GM23248 (cell line): ENCODE measurements at regions not wholly inside any gene's neighbourhood (a gene's known extent, or its start where the extent isn't known, plus 50 kb on each side); places are given as distances from the start of the nearest gene placed in this dataset.

Experiments used
- DNase-seq: peaks from one replicate; pipeline ENCODE4 v3.0.0-alpha.2; 2015
- H2AFZ ChIP-seq: fragments of 200-600 bp; sonication (generic); 2 replicates; pipeline ENCODE4 v1.6.1; 2016; ENCODE audit warnings: antibody characterized with exemption
- H3F3A ChIP-seq: fragments of 200-600 bp; sonication (generic); 2 replicates; pipeline ENCODE4 v1.6.1; 2016; ENCODE audit warnings: mild to moderate bottlenecking, antibody characterized with exemption, mixed run types; ENCODE audit not compliant: insufficient read depth
- H3K27ac ChIP-seq: fragments of 200-600 bp; sonication (generic); 2 replicates; pipeline ENCODE4 v1.5.1; 2016; ENCODE audit warnings: mild to moderate bottlenecking
- H3K27me3 ChIP-seq: fragments of 200-600 bp; sonication (generic); replicated peaks from 2 replicates; pipeline ENCODE4 v1.6.1; 2016; ENCODE audit warnings: mild to moderate bottlenecking; ENCODE audit not compliant: insufficient read depth
- H3K36me3 ChIP-seq: fragments of 200-600 bp; sonication (generic); 2 replicates; pipeline ENCODE4 v1.6.1; 2016; ENCODE audit warnings: low read depth, mild to moderate bottlenecking
- H3K4me1 ChIP-seq: fragments of 200-600 bp; sonication (generic); 2 replicates; pipeline ENCODE4 v1.6.1; 2016; ENCODE audit warnings: mild to moderate bottlenecking; ENCODE audit not compliant: insufficient read depth
- H3K4me2 ChIP-seq: fragments of 200-600 bp; sonication (generic); one replicate; pipeline ENCODE4 v1.6.1; 2016; ENCODE audit warnings: mild to moderate bottlenecking; ENCODE audit not compliant: unreplicated experiment
- H3K4me3 ChIP-seq: fragments of 200-600 bp; sonication (generic); 2 replicates; pipeline ENCODE4 v1.5.1; 2016; ENCODE audit warnings: mild to moderate bottlenecking
- H3K79me2 ChIP-seq: fragments of 200-600 bp; sonication (generic); 2 replicates; pipeline ENCODE4 v1.6.1; 2016; ENCODE audit warnings: mild to moderate bottlenecking; ENCODE audit not compliant: insufficient read depth
- H3K9ac ChIP-seq: fragments of 200-600 bp; sonication (generic); 2 replicates; pipeline ENCODE4 v1.6.1; 2016; ENCODE audit warnings: mild to moderate bottlenecking
- H3K9me2 ChIP-seq: fragments of 200-600 bp; sonication (generic); 2 replicates; pipeline ENCODE4 v1.6.1; 2016; ENCODE audit warnings: mixed run types, mild to moderate bottlenecking, moderate library complexity; ENCODE audit not compliant: insufficient read depth
- H3K9me3 ChIP-seq: fragments of 200-600 bp; sonication (generic); one replicate; pipeline ENCODE4 v1.6.1; 2017; ENCODE audit warnings: low read depth
- H4K20me1 ChIP-seq: fragments of 200-600 bp; sonication (generic); 2 replicates; pipeline ENCODE4 v1.6.0; 2016; ENCODE audit not compliant: insufficient read depth
- EZH2 ChIP-seq: fragments of 200-600 bp; sonication (generic); IDR thresholded peaks from 2 replicates; pipeline ENCODE4 v1.6.1; 2018; ENCODE audit warnings: antibody characterized with exemption, mild to moderate bottlenecking; ENCODE audit not compliant: insufficient read depth, poor library complexity, severe bottlenecking
- EZH2phosphoT487 ChIP-seq: fragments of 200-600 bp; sonication (generic); IDR thresholded peaks from 2 replicates; pipeline ENCODE4 v1.6.1; 2018; ENCODE audit warnings: antibody characterized with exemption, moderate library complexity, mild to moderate bottlenecking, low read depth; ENCODE audit not compliant: insufficient read depth
- WGBS, 2 experiments: methylation state at CpG; one replicate each; pipeline ENCODE4 v1.1.6; 2015 to 2017; ENCODE audit warnings: low lambda C conversion rate in 2 of 2, low coverage in 1 of 2; ENCODE audit errors: missing lambda C conversion rate in 2 of 2; 5-methylcytosine and 5-hydroxymethylcytosine counted together
- in situ Hi-C: fragments of 300-500 bp; cut with MboI; formaldehyde crosslinking; loops from 2 replicates; pipeline ENCODE4 v1.15.0; 2020

- H2AFZ ChIP-seq, result peak overlapping the region; percentile 42; the same call in 1 of the 2 replicates
- peak overlapping the region; percentile 36 for H3K4me2 ChIP-seq
- TF ChIP-seq EZH2 (no peak), EZH2phosphoT487 (no peak)
- H3K9me3 ChIP-seq, result no peaks in the 10 kb centered on the region
- in situ Hi-C loops, result no loop called here
- 18 to 21% methylated on average over 10 of the region's 10 CpGs for WGBS, 2 experiments
- peak; percentile 97 for DNase-seq
- H3K79me2 ChIP-seq, result no peaks in the 10 kb centered on the region
- H3K4me3 ChIP-seq, result no peak overlapping the region
- no peaks in the 10 kb centered on the region for H3K9me2 ChIP-seq
- no peaks in the 10 kb centered on the region for H3K36me3 ChIP-seq
- H3F3A ChIP-seq, result peaks cover 12% of the 10 kb centered on the region
- 0 out of 2 replicates have a peak, but pooled peaks cover 11% of the 10 kb centered on the region for H3K27me3 ChIP-seq
- no peaks in the 10 kb centered on the region for H4K20me1 ChIP-seq
- no peak overlapping the region for H3K9ac ChIP-seq
- 0 out of 2 replicates have a peak overlapping the region, but pooled peaks have one; percentile 20 for H3K27ac ChIP-seq
- H3K4me1 ChIP-seq, result peaks cover 14% of the 10 kb centered on the region
These were observed 91.9 kb upstream of the MBL2 start for GRCh38 chr10:52864201-52865106.

GRCh38 chr10:52858722-52859121 lies 86.1 kb upstream of the MBL2 start:
- in situ Hi-C loops, result no loop called here
- TF ChIP-seq EZH2 (no peak), EZH2phosphoT487 (no peak)

GRCh38 chr10:52855546-52856325 lies 83.2 kb upstream of the MBL2 start:
- TF ChIP-seq EZH2phosphoT487, result no peak
- Histone ChIP-seq H4K20me1 (no peaks in the 10 kb centered on the region), H3K4me2 (no peak overlapping the region), H3F3A (no peaks in the 10 kb centered on the region), H3K27me3 (peaks cover 13% of the 10 kb centered on the region; the same call in 1 of the 2 replicates), H3K36me3 (no peaks in the 10 kb centered on the region), H3K79me2 (no peaks in the 10 kb centered on the region), H3K4me3 (no peak overlapping the region), H3K4me1 (no peaks in the 10 kb centered on the region), H3K9me3 (no peaks in the 10 kb centered on the region), H3K9me2 (0 out of 2 replicates have a peak, but pooled peaks cover 4% of the 10 kb centered on the region), H2AFZ (no peak overlapping the region), H3K27ac (no peak overlapping the region), H3K9ac (no peak overlapping the region)
- in situ Hi-C loops, result no loop called here
- WGBS, 2 experiments, result 0 to 20% methylated on average over 1 of the region's 1 CpG
- DNase-seq, result no peak

More at GRCh38 chr10:52858722-52859121, 86.1 kb upstream of the MBL2 start:
- H3K4me1 ChIP-seq, result peaks cover 4% of the 10 kb centered on the region
- H3K9me3 ChIP-seq, result no peaks in the 10 kb centered on the region
- no peak overlapping the region for H2AFZ ChIP-seq
- no peak overlapping the region for H3K4me2 ChIP-seq
- H3K4me3 ChIP-seq, result no peak overlapping the region
- DNase-seq, result no peak
- H3K9ac ChIP-seq, result no peak overlapping the region
- no peaks in the 10 kb centered on the region for H3K79me2 ChIP-seq
- no peaks in the 10 kb centered on the region for H4K20me1 ChIP-seq
- 28 to 33% methylated on average over 2 of the region's 2 CpGs for WGBS, 2 experiments
- H3K27ac ChIP-seq, result no peak overlapping the region
- peaks cover 6% of the 10 kb centered on the region for H3F3A ChIP-seq
- 0 out of 2 replicates have a peak, but pooled peaks cover under 1% of the 10 kb centered on the region for H3K9me2 ChIP-seq
- H3K36me3 ChIP-seq, result no peaks in the 10 kb centered on the region
- H3K27me3 ChIP-seq, result peaks cover 15% of the 10 kb centered on the region; the same call in 1 of the 2 replicates

GRCh38 chr10:52853704-52854103 lies 81.1 kb upstream of the MBL2 start:
- H3K27me3 ChIP-seq, result peaks cover 6% of the 10 kb centered on the region; the same call in 1 of the 2 replicates
- H3K4me3 ChIP-seq, result no peak overlapping the region
- in situ Hi-C loops, result no loop called here
- no peaks in the 10 kb centered on the region for H3K9me3 ChIP-seq
- H4K20me1 ChIP-seq, result no peaks in the 10 kb centered on the region
- no peak overlapping the region for H2AFZ ChIP-seq
- H3K9me2 ChIP-seq, result 0 out of 2 replicates have a peak, but pooled peaks cover 4% of the 10 kb centered on the region
- TF ChIP-seq EZH2, result no peak
- no peak for TF ChIP-seq EZH2phosphoT487
- 13 to 18% methylated on average over 4 of the region's 4 CpGs for WGBS, 2 experiments
- no peaks in the 10 kb centered on the region for H3F3A ChIP-seq
- H3K4me2 ChIP-seq, result no peak overlapping the region
- no peaks in the 10 kb centered on the region for H3K4me1 ChIP-seq
- H3K79me2 ChIP-seq, result no peaks in the 10 kb centered on the region
- H3K36me3 ChIP-seq, result no peaks in the 10 kb centered on the region
- H3K9ac ChIP-seq, result no peak overlapping the region
- H3K27ac ChIP-seq, result no peak overlapping the region
- DNase-seq, result no peak
